GM21528 (cell line): ENCODE measurements at regions not wholly inside any gene's neighbourhood (a gene's known extent, or its start where the extent isn't known, plus 50 kb on each side); places are given as distances from the start of the nearest gene placed in this dataset.

ENCODE experiments used
- ATAC-seq: cut with Tn5 transposase; IDR thresholded peaks from one replicate; pipeline ENCODE4 v1.9.1; 2021; ENCODE audit warnings: mild to moderate bottlenecking, moderate library complexity; ENCODE audit not compliant: unreplicated experiment, low FRiP score

GRCh38 chr4:137694138-137694537 lies 161.8 kb upstream of the PCDH18 start:
- no peak for ATAC-seq

DNA sequence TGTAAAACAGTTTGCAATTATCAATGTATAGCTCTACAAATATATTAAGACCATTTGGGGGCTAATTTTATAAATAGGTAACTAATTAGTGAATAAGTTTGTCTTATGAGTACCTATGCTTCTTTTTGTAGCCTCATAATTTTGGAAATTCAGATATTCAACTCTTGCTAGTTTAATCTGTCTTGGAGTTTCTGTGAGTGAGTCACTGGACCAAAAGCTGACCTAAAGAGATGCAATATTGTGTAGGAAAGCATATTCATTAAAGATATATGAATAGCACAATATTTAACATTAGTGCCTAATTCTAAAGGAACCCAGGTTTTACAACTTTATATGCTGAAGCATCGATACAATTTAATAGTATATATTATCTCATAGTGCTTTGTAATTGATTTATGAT lies 161.3 kb upstream of the PCDH18 start:
- ATAC-seq = no peak

DNA sequence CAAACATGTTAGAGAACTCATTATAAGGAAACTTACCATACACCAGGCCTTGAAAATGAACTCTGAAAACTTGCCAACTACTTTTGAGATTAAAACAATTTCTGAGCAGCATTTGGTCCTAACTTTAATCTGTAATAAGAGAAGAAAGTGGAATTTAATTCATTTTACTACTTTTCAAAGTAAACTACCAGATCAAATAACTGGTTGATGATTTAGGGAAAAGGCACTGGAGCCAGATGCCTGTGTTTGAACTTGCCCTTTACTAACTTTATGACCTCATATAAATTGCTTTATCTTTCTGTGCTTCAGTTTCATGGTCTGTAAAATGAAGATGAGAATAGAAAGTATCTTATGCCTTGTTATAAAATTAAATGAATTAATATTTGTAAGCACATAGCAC lies 159.9 kb upstream of the PCDH18 start:
- ATAC-seq = no peak

GRCh38 chr4:137688651-137689050 lies 156.4 kb upstream of the PCDH18 start:
- no peak for ATAC-seq

- no peak for ATAC-seq
Observed at GRCh38 chr4:137685357-137685756, 153.1 kb upstream of the PCDH18 start.

DNA sequence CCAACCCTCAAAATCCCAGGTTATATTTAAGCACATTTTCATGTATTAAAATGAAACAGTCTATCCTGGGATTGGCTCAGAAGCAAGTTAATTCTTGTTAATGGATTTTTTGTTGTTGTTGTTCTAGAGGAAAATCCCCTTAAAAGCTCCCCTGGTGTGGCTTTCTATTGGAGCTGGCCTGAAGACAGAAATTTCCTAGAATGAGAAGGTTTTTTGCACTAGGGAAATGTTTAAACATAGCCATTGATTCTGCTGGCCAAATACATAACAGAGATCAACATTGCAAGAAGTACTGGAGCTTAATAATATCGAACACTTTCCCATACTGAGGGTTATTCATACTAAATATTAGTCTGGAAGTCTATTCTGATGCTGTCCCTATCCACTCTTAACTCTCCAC lies 148.8 kb upstream of the PCDH18 start:
- no peak for ATAC-seq

DNA sequence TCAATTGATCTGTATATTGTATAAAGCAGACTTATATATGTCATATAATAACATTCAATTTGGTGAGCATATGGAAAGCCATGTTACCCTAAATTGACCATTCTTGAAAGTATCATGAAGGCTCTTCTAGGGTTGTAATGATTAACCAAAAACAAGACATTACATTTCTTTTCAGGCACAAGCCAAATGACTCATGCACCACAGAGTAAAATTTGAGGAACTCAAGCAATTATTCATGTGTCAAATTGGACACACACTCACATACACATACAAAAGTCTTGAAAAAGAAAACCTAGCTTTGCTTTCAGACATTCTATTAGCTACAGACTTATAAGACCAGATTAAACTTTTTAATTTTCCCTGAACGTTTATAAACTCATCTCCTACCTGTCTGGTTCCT lies 146.5 kb upstream of the PCDH18 start:
- ATAC-seq = no peak

- no peak for ATAC-seq
Observed at GRCh38 chr4:137677863-137678262, 145.6 kb upstream of the PCDH18 start.

DNA sequence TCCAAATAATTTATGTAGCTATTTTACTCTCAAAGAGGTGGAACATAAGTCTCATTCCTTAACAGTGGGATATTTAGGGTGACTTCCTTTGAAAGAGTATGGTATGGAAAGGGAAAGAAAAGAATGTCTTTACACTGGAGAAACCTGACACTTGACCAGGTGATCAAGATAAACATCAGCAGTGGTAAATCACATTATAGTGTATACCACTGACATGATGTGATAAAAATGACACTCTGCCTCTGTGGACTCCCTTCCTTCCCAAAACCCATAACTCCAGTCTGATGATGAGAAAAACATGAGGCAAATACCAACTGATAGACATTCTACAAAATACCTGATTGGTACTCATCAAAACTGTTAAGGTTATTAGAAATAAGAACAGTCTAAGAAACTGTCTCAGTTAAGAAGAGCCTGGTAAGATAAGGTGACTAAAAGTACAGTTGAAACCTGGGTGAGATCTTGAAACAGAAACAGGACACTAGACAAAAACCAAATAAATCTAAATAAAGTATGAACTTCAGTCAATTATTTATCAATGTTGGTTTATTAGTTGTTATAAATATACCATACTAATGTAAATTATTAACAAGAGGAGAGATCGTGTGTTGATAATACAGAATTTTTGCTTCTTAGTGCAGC lies 144.2 kb upstream of the PCDH18 start:
- no peak for ATAC-seq

GRCh38 chr4:137674066-137674465 lies 141.8 kb upstream of the PCDH18 start:
- no peak for ATAC-seq

DNA sequence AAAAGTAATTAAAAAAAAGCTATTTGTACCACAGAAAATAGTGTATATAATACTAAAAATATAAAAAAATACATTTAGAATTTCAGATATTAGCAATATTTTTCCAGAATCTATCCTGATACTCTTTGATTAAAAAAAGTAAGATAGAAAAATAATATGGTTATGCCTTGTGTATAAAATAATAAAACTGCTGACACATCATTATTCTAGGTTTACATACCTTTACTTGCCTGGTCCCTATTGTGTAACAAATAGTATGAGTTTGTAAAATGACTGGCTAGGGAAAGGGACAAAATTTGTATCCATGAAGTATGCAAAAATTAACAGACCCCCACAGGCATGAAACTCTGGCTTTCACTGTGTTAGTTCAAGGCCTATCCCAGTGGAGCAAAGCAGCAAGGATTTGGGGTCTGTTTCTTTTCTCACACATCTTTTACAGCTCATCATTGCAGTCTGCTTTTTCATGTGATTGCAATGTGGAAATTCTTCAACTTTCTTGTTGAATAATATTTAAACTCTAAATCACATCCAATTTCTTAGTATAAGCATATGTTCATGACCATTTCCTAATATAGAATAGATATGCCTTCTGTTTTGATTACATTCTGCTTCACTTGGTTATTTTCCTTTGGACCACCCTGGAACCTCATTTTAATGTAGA lies 136.7 kb upstream of the PCDH18 start:
- no peak for ATAC-seq

DNA sequence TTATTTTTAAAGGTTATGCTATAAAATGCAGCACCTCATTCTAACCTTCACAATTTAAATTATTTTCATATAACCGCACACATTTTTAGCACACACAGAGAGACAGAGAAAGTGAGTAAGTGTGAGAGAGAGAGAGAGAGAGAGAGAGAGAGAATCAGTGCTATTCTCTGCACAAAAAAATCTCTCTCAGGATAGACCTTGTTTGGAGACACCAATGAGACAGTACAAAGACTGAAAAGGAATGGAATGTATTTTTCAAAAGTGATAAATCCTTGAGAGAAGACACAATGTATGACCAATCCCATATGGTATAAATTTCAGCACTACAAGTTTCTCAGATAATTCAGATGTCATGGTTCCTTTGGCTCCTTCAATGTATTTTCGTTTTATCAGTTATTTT lies 132.1 kb upstream of the PCDH18 start:
- no peak for ATAC-seq

GRCh38 chr4:137664046-137664387 lies 131.7 kb upstream of the PCDH18 start:
- no peak for ATAC-seq

DNA sequence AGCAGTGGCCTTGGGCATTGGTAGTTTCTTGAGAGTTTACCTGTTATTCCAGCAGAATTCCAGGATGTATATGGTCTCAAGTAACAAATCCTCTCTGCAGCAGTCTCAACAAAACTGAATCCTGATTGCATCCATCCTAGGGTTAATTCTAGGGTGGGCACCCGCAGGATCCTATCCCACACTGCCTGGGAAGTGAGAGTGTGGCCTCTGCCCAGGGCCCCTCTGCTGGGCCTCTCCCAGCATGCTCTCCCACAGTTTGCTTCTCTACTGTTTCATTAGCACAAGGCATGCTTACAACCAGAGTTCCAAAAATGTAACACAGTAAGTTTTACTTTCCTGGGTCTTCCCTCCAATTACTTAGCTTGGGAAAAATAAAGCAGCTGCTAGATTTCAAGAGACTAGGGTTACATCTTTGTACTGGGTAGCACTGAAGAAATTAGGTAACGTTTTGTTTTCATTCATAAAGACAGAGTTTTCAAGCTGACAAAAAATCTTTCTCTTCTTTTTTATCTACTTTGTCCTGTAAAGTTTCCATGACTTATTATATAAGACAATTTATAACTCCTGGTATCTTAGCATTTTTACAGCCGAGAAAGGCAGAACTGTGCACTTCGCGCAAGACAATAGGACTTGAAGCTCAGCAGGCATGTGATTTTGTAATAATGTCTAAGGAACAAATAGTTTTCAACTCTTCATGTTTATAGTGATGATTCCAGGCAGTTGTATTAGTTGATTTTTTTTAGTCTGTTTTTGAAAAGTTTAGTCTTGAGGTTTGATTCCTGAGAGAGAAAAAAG lies 131.2 kb upstream of the PCDH18 start:
- ATAC-seq = no peak

GRCh38 chr4:137661693-137662092 lies 129.4 kb upstream of the PCDH18 start:
- ATAC-seq = no peak

DNA sequence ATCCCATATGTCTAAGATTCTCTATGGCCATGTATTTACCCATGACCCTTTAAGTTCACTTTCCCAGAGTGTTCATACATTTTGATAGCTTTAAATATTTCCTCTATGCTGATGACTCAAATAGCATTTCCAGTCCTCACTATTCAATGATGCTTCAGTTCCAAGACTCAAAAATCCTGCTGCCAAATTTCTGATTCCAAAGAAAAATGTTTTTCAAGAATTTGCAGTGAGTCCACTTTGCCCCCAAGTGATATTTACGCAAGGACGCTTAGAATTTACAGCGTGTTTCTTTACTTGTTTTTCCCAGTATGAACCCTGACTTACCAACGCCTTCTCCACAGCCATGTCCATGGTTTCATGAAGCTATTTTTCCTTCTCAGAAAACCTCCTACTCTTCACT lies 127.9 kb upstream of the PCDH18 start:
- no peak for ATAC-seq

GRCh38 chr4:137659431-137659830 lies 127.1 kb upstream of the PCDH18 start:
- no peak for ATAC-seq

DNA sequence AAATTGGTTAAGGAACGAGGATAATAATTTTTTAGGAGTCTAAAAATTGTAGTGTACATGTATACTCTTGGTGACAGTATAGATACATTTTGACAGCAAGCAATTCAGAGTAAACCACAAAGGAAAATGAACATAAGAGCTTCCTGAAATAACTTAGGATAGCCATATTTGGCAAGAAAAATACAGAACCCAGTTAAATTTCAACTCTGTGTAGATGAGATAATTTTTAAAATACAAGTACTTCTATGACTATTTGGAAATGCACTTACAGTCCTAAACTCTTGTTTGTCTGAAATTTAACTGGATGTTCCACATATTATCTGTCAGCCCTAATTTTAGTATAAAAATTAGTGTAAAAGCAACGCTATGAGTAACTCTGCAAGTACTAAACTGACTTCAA lies 124.4 kb upstream of the PCDH18 start:
- no peak for ATAC-seq

GRCh38 chr4:137655302-137655701 lies 123.0 kb upstream of the PCDH18 start:
- no peak for ATAC-seq

GRCh38 chr4:137651128-137651527 lies 118.8 kb upstream of the PCDH18 start:
- no peak for ATAC-seq

DNA sequence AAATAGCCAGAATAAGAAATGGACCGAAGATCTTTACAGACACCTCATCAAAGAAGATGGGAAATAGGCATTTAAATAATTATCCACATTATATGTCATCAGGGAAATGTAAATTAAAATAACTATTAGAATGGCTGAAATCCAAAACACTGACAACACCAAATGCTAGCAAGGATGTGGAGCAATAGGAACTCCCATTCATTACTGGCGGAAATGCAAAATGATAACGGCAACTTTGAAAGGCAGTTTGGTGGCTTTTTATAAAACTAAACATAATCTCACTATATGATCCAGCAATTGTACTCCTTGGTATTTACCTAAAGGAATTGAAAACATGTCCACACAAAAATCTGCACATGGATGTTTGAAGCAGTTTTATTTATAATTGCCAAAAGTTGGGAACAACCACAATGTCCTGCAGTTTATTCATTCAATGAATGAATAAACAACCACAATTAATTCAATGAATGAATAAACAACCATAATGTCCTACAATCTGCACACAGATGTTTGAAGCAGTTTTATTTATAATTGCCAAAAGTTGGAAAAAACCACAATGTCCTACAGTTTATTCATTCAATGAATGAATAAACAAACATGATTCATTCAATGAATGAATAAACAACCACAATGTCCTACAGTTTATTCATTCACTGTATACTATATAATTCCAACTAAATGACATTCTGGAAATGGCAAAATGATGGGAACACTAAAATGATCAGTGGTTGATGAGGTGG lies 117.6 kb upstream of the PCDH18 start:
- ATAC-seq = no peak
